ENCODE measurements at regions not wholly inside any gene's neighbourhood (a gene's known extent, or its start where the extent isn't known, plus 50 kb on each side); places are given as distances from the start of the nearest gene placed in this dataset.

DNA sequence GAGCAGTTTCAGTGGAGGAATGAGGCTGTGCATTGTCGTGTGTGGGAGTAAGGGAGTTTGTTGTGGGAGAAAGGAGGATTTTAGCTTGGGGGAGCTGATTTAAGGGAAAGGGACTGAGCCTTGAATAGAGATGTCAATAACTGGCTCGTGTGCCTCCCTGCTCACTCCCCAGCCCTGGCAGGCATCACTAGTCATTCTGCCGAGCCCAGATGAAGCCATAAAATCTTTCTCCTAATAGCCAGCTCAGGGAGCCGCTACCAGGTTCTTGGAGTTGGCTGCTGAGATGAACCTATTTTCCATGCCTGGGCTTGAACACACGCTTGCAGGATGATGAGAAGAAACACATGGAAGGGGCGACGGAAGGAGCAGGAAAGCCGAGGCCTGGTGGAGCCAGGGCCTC is 65.0 kb upstream of the POU3F1 start:
- DNase-seq (ENCODE audit: low read depth) = no peak
- H3K4me3 ChIP-seq (ENCODE audit: low read depth, low read length) = no peak overlapping the region
- no peak for TF ChIP-seq CTCF (IDR thresholded peaks at IDR 0.05; ENCODE audit: insufficient read depth, low read depth, low read length, missing control alignments)

- DNase-seq (ENCODE audit: low read depth) = no peak
- no peak for TF ChIP-seq CTCF (IDR thresholded peaks at IDR 0.05; ENCODE audit: insufficient read depth, low read depth, low read length, missing control alignments)
- no peak overlapping the region for H3K4me3 ChIP-seq (ENCODE audit: low read depth, low read length)
Measured at GRCh38 chr1:38105267-38105666, 58.7 kb upstream of the POU3F1 start.

GRCh38 chr1:38102636-38103035 is 56.0 kb upstream of the POU3F1 start:
- DNase-seq (ENCODE audit: low read depth) = no peak
- TF ChIP-seq CTCF (IDR thresholded peaks at IDR 0.05; ENCODE audit: insufficient read depth, low read depth, low read length, missing control alignments) = no peak
- no peak overlapping the region for H3K4me3 ChIP-seq (ENCODE audit: low read depth, low read length)

- TF ChIP-seq CTCF (IDR thresholded peaks at IDR 0.05; ENCODE audit: insufficient read depth, low read depth, low read length, missing control alignments) = no peak
- no peak for DNase-seq (ENCODE audit: low read depth)
- no peak overlapping the region for H3K4me3 ChIP-seq (ENCODE audit: low read depth, low read length)
Measured at GRCh38 chr1:38101037-38101785, 54.6 kb upstream of the POU3F1 start.

GRCh38 chr1:38098101-38098847 is 51.7 kb upstream of the POU3F1 start:
- no peak for TF ChIP-seq CTCF (IDR thresholded peaks at IDR 0.05; ENCODE audit: insufficient read depth, low read depth, low read length, missing control alignments)
- no peak for DNase-seq (ENCODE audit: low read depth)
- H3K4me3 ChIP-seq (ENCODE audit: low read depth, low read length) = no peak overlapping the region

DNA sequence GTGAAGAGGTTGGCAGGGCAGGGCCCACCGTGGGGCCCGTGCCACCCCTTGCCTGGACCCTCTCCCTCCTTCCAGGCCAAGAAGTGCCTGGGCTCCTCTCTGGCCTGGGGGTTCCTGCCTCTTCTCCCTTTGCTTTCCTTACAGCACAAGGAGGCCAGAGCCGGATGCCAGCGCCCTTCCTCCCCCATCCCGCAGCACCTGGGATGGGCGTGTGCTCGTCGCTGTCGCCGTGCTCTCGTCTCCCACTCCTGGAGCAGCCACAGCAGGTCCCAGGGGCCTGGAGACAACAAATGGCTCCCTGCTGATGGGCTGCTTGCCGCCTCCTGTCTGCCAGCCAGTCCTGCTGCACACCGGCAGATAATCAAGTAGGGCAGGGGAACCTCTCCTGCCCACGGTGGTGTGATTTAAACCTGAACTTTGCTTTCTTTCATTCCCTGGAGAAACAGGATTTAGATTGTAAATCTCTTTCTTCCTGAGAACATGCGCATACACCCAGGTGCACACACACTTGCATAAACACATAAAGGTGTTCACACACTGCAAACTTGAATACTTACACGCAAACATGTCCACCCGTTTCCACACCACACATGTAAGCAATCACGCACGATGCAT is 50.8 kb upstream of the POU3F1 start:
- no peak overlapping the region for H3K4me3 ChIP-seq (ENCODE audit: low read depth, low read length)
- TF ChIP-seq CTCF (IDR thresholded peaks at IDR 0.05; ENCODE audit: insufficient read depth, low read depth, low read length, missing control alignments) = no peak
- no peak for DNase-seq (ENCODE audit: low read depth)

All from GM12865 (cell line).